IPS-20b (cell line): ENCODE measurements at regions not wholly inside any gene's neighbourhood (a gene's known extent, or its start where the extent isn't known, plus 50 kb on each side); places are given as distances from the start of the nearest gene placed in this dataset.
A peak's percentile ranks its signal among the peaks of the same experiment; 100 is the strongest.
"Not testable (repeated sequence)": the region's sequence is repeated elsewhere in the genome, so short reads cannot be mapped to it uniquely, and the experiment has no call there.

Experiments used
- H3K27ac ChIP-seq: one replicate; pipeline ENCODE4 v1.5.1; 2013; ENCODE audit warnings: low read length
- H3K27me3 ChIP-seq: 2 replicates; pipeline ENCODE4 v1.6.1; 2013; ENCODE audit warnings: mild to moderate bottlenecking, low read length, inconsistent platforms; ENCODE audit not compliant: insufficient read depth
- H3K36me3 ChIP-seq: 2 replicates; pipeline ENCODE4 v1.6.1; 2013; ENCODE audit warnings: low read depth, mild to moderate bottlenecking, inconsistent platforms, low read length, moderate library complexity; ENCODE audit not compliant: insufficient read depth
- H3K4me1 ChIP-seq: 2 replicates; pipeline ENCODE4 v1.6.1; 2013; ENCODE audit warnings: mild to moderate bottlenecking, control low read depth, inconsistent platforms, low read length, moderate library complexity; ENCODE audit not compliant: insufficient read depth
- H3K4me3 ChIP-seq: 2 replicates; pipeline ENCODE4 v1.5.1; 2013; ENCODE audit warnings: mild to moderate bottlenecking, low read length, inconsistent platforms
- H3K9ac ChIP-seq: 2 replicates; pipeline ENCODE4 v1.6.1; 2013; ENCODE audit warnings: low read depth, mild to moderate bottlenecking, inconsistent platforms, low read length, moderate library complexity
- H3K9me3 ChIP-seq: 2 replicates; pipeline ENCODE4 v1.6.1; 2013; ENCODE audit warnings: mild to moderate bottlenecking, low read depth, low read length, inconsistent platforms; ENCODE audit not compliant: insufficient read depth

DNA sequence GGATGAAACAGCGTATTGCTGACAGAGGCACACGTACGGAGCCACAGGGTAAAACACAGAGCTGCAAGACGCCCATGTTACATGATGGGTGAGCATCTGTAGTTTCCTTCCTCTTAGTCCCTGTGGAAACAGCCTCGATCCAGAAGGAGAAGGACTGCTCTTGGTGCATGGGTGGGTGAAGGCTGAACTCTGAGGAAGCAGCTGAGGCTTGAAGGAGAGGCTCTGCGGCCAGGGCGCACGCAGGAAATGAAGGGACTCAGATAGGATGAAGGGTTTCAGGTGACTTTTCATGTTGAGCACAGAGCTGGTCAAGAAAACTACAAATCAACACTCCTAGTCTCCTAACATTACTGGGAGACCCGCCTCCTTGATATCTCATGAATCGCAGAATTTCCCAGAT, 65.7 kb upstream of the ADA2 start:
- Histone ChIP-seq H3K27me3 (no peaks in the 10 kb centered on the region), H3K4me1 (no peaks in the 10 kb centered on the region), H3K9ac (no peak overlapping the region), H3K4me3 (no peak overlapping the region), H3K27ac (no peak overlapping the region), H3K9me3 (no peaks in the 10 kb centered on the region), H3K36me3 (no peaks in the 10 kb centered on the region)

DNA sequence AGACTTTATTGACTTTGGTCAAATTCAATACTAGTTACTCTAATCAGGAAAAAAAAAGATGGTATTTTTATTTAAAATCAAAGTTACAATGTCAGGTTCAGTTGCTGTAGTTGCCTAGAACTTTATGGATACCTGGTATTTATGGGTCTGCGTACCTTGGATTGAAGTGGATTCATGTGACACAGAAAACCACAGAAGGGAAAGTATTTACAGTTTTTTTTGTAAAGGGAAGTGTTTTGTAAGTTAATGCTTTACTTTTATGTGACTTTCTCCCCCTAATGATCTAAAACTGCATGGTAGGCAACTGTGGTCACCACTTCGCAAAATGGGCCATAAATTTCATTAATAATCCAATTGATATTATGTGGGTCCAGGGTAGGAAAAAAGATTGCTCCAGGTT, 65.2 kb upstream of the ADA2 start:
- Histone ChIP-seq H3K4me1 (no peaks in the 10 kb centered on the region), H3K27me3 (no peaks in the 10 kb centered on the region), H3K9me3 (no peaks in the 10 kb centered on the region), H3K27ac (no peak overlapping the region), H3K36me3 (no peaks in the 10 kb centered on the region), H3K4me3 (no peak overlapping the region), H3K9ac (no peak overlapping the region)

DNA sequence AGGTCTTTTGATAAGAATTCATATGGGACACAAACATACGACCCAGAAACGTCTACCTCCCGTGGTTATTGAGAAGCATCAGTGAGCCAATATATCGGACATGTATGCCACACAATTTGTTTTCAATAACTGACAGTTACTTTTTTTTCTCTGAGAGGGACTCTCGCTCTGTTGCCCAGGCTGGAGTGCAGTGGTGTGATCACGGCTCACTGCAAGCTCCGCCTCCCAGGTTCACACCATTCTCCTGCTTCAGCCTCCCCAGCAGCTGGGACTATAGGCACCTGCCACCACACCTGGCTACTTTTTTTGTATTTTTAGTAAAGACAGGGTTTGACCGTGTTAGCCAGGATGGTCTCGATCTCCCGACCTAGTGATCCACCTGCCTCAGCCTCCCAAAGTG, 64.6 kb upstream of the ADA2 start:
- not testable (repeated sequence) for H3K36me3 ChIP-seq, H3K27ac ChIP-seq, H3K9me3 ChIP-seq, H3K27me3 ChIP-seq, H3K9ac ChIP-seq, H3K4me3 ChIP-seq, H3K4me1 ChIP-seq

DNA sequence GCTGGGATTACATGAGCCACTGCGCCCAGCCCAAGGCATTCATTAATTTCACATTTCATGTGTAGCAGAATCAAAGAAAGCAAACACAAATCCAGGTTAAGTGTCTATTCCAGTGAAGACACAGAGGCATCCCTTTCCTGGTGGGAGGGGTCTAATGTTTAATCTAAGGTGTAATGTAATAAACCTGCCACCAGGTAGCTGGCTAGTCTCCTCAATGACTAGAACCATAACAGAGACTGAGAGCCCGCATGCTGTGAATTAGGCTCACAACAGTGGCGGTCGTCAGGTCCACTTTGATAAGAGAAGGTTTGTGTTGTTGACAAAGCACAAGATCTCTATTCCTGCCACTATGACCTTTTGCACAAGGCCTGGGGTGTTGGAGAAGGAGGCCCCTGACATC, 64.2 kb upstream of the ADA2 start:
- H3K27ac ChIP-seq = no peak overlapping the region
- H3K9me3 ChIP-seq = no peaks in the 10 kb centered on the region
- H3K9ac ChIP-seq = no peak overlapping the region
- no peaks in the 10 kb centered on the region for H3K27me3 ChIP-seq
- no peak overlapping the region for H3K4me3 ChIP-seq
- H3K36me3 ChIP-seq = no peaks in the 10 kb centered on the region
- H3K4me1 ChIP-seq = no peaks in the 10 kb centered on the region

DNA sequence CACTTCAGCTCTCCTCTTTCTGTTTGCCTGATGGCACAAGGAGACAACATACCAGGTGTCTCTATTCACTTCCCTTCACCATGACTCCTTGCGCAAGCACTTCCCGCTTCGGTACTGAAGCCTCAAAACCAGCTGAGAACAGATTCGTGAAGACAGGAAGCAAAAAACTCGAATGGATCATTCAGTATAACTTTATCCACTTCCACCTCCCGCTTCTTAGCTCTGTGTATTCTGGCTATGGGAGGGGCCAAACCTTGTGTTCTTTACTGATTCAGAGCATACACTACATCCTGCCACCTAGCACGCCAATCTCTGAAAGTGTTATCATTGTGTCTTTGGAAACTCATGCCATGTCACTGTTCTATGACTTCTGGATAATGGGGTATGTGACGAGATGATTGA, 62.2 kb upstream of the ADA2 start:
- no peak overlapping the region for H3K27ac ChIP-seq
- H3K9ac ChIP-seq = no peak overlapping the region
- H3K36me3 ChIP-seq = no peaks in the 10 kb centered on the region
- H3K27me3 ChIP-seq = no peaks in the 10 kb centered on the region
- no peaks in the 10 kb centered on the region for H3K4me1 ChIP-seq
- H3K9me3 ChIP-seq = no peaks in the 10 kb centered on the region
- H3K4me3 ChIP-seq = no peak overlapping the region

DNA sequence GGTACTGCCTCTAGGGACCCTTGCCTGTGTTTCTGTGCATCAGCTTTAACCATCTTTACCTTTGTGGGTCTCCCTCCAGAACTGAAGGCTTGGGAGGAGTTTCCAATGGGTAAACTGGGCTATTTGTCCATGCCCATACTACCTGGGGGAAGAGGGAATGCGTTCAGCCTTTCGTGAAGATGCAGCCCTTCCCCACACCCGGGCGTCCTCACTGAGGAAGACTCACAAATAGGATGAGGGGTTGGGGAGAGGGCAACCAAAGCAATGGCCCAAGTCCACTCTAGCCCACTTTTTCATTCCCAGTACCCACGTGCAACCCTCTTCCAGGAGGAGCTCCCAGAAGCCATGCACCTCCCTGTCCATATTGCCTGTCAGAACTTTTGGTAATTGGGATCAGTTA, 61.8 kb upstream of the ADA2 start:
- no peak overlapping the region for H3K4me3 ChIP-seq
- no peaks in the 10 kb centered on the region for H3K4me1 ChIP-seq
- no peaks in the 10 kb centered on the region for H3K27me3 ChIP-seq
- H3K36me3 ChIP-seq = no peaks in the 10 kb centered on the region
- no peak overlapping the region for H3K9ac ChIP-seq
- H3K27ac ChIP-seq = no peak overlapping the region
- H3K9me3 ChIP-seq = no peaks in the 10 kb centered on the region

DNA sequence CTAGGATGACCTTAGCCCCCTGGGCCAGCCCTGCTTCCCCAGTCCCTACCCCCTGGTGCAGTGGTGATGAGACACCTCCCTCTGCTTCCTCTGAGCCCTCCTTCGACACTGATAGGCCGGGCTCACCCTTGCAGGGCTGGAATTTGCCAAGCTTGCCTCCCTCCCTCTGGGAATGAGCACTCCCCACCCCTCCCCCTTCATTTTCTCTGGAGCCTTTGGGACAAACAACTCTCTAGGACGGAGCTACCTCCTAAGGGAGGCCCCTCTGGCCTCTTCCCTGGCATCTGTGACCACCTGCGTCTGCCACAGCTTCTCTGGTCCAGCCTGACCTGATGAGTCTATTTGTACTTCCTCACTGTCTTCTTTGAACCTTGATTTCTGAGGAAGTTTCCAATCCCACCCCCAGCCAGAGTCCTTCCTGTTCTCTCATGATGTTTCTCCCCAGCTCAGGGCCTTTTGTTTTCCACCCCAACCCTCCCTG, 53.3 kb upstream of the ADA2 start:
- H3K27ac ChIP-seq = peak overlapping the region; percentile 72
- H3K4me1 ChIP-seq = peaks cover 27% of the 10 kb centered on the region; the same call in 1 of the 2 replicates
- H3K27me3 ChIP-seq = no peaks in the 10 kb centered on the region
- no peaks in the 10 kb centered on the region for H3K36me3 ChIP-seq
- H3K9ac ChIP-seq = peak overlapping the region; percentile 64; the same call in 1 of the 2 replicates
- no peaks in the 10 kb centered on the region for H3K9me3 ChIP-seq
- 0 out of 2 replicates have a peak overlapping the region, but pooled peaks have one; percentile 15 for H3K4me3 ChIP-seq

DNA sequence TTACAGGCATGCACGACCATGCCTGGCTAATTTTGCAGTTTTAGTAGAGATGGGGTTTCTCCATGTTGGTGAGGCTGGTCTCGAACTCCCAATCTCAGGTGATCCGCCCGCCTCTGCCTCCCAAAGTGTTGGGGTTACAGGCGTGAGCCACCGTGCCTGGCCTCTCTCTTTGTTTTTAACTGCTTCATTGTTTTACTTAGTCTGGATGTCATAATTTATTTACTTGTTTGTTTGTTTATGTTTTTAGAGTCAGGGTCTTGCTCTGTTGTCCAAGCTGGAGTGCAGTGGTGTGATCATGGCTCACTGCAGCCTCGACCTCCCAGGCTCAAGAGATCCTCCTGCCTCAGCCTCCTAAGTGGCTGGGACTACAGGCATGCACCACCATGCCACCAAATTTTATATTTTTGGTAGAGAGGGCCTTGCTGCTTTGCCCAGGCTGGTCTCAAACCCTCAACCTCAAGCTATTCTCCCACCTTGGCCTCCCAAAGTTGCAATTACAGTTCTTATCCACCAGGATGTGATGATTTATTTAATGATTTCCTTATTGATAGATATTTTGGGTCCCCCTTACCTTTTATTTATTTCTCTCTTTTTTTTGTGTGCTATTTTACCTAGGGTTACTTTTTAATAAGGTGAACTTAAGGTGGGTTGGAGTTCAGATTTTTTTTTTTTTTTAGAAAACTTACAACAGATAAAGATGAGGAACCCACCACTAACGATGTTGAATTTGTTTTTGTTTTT, 52.6 kb upstream of the ADA2 start:
- peaks cover 34% of the 10 kb centered on the region; the same call in 1 of the 2 replicates for H3K4me1 ChIP-seq
- H3K4me3 ChIP-seq = no peak overlapping the region
- H3K27me3 ChIP-seq = no peaks in the 10 kb centered on the region
- H3K9ac ChIP-seq = no peak overlapping the region; the same call in 1 of the 2 replicates
- H3K36me3 ChIP-seq = no peaks in the 10 kb centered on the region
- H3K27ac ChIP-seq = no peak overlapping the region
- no peaks in the 10 kb centered on the region for H3K9me3 ChIP-seq

DNA sequence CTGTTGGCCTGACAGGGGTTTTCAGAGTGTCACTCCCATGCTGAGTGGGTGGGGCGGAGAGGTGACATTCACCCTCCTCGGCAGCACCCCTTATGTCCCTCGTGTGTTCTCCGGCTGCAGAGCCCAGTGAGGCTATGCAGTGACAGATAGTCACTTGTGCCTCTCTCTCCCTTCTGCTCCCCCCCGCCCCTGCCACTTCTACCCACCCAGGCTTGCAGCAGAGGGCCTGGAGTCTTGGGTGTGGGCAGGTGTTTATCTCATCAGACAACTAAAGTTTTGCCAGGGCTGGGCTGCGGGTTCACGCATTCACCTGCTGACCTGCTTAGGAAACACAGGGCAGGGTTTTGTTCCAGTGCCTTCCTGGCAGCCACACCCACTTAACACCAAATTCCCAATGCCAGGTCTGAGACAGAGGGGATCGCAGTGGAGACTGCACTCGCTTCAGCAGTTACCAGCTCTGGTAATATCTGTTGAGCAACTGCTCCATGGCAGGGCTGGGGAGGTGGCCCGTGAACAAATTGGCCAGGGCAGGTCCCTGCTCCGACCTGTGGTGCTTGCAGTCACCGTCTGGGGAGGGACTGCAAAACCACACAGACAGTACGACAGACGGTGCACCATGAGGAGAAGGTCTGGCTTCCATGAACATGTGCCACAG, 50.5 kb upstream of the ADA2 start:
- Histone ChIP-seq H3K4me1 (peaks cover 52% of the 10 kb centered on the region), H3K9ac (no peak overlapping the region; the same call in 1 of the 2 replicates), H3K27me3 (no peaks in the 10 kb centered on the region), H3K36me3 (no peaks in the 10 kb centered on the region), H3K9me3 (no peaks in the 10 kb centered on the region), H3K4me3 (no peak overlapping the region), H3K27ac (no peak overlapping the region)

DNA sequence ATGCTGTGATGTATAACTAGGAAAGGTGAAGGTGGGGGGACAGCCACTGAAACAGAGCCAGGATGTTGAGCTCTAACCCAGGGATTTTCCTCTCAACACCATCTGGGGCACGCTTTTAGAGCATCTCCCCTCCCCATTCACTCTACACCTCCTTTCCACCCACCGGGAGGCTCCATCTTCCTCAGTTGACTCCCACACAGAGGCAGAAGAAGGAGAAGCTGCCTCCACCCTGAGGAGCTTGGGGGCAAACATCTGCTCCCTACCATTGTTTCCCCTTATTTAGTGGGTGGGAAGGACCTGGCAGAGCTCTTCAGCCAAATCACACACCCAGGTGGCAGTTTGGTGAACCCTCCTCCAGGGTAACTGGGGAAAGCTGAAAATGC, 50.0 kb upstream of the ADA2 start:
- Histone ChIP-seq H3K9ac (no peak overlapping the region), H3K27me3 (no peaks in the 10 kb centered on the region), H3K27ac (no peak overlapping the region), H3K4me1 (peaks cover 55% of the 10 kb centered on the region), H3K4me3 (no peak overlapping the region), H3K36me3 (no peaks in the 10 kb centered on the region), H3K9me3 (no peaks in the 10 kb centered on the region)
